Panc1 (cell line): ENCODE measurements at regions not wholly inside any gene's neighbourhood (a gene's known extent, or its start where the extent isn't known, plus 50 kb on each side); places are given as distances from the start of the nearest gene placed in this dataset.
"Not testable (repeated sequence)": the region's sequence is repeated elsewhere in the genome, so short reads cannot be mapped to it uniquely, and the experiment has no call there.

Experiments
- CTCF ChIP-seq: fragments of 450-650 bp; IDR thresholded peaks from 2 replicates; pipeline ENCODE4 v1.5.1; 2017; ENCODE audit warnings: mild to moderate bottlenecking
- POLR2AphosphoS5 ChIP-seq: IDR thresholded peaks from 2 replicates; pipeline ENCODE4 v1.6.1; 2012; ENCODE audit warnings: mild to moderate bottlenecking, low read depth, low read length, moderate library complexity
- REST ChIP-seq, 2 experiments: IDR thresholded peaks; 2 replicates each; pipeline ENCODE4 v1.6.1; 2011 to 2012; ENCODE audit warnings: low read depth in 2 of 2, control low read depth in 1 of 2, low read length in 1 of 2, mild to moderate bottlenecking in 1 of 2, moderate library complexity in 1 of 2; ENCODE audit not compliant: insufficient read depth in 1 of 2
- TCF7L2 ChIP-seq: IDR thresholded peaks from 2 replicates; pipeline ENCODE4 v1.6.1; 2011; ENCODE audit warnings: mild to moderate bottlenecking, low read depth, low read length, inconsistent platforms

GRCh38 chr9:41648564-41648963 lies 459.4 kb upstream of the ZNG1F start:
- not testable (repeated sequence) for TF ChIP-seq CTCF; REST (IDR thresholded peaks at IDR 0.05; ENCODE audit: insufficient read depth in 1 of 2, low read depth in 2 of 2, low read length in 1 of 2); POLR2AphosphoS5; TCF7L2
